Heart left ventricle (tissue), 16 donors: ENCODE measurements at regions not wholly inside any gene's neighbourhood (a gene's known extent, or its start where the extent isn't known, plus 50 kb on each side); places are given as distances from the start of the nearest gene placed in this dataset.
A peak's percentile ranks its signal among the peaks of the same experiment; 100 is the strongest.

ENCODE experiments used
- ATAC-seq, 4 donors: fragments of 200-7000 bp; cut with Tn5 transposase; one replicate each; pipeline ENCODE4 v1.9.1; 2020 to 2022; ENCODE audit warnings: moderate library complexity in 4 of 4, mild to moderate bottlenecking in 3 of 4, moderate number of reproducible peaks in 1 of 4
- DNase-seq, 5 donors: peaks; one replicate each; pipeline ENCODE4 v3.0.0-alpha.2; 2020
- H3K27ac ChIP-seq, 12 donors: fragments of 200-600 bp; sonication (generic) in 4 of 12; one replicate each; pipeline versions ENCODE4 v1.5.0 to v1.8.0; 2016 to 2022; ENCODE audit warnings: mild to moderate bottlenecking in 2 of 12
- H3K27me3 ChIP-seq, 9 donors: fragments of 200-600 bp; sonication (generic) in 2 of 9; one replicate each; pipeline versions ENCODE4 v1.5.1 to v1.8.0; 2016 to 2022; ENCODE audit warnings: mild to moderate bottlenecking in 3 of 9
- H3K36me3 ChIP-seq, 9 donors: fragments of 200-600 bp; sonication (generic) in 2 of 9; one replicate each; pipeline versions ENCODE4 v1.5.0 to v1.8.0; 2018 to 2022; ENCODE audit warnings: mild to moderate bottlenecking in 2 of 9
- H3K4me1 ChIP-seq, 12 donors: fragments of 200-600 bp; sonication (generic) in 4 of 12; one replicate each; pipeline versions ENCODE4 v1.5.0 to v1.8.0; 2016 to 2022; ENCODE audit warnings: mild to moderate bottlenecking in 3 of 12
- H3K4me3 ChIP-seq, 12 donors: fragments of 200-600 bp; sonication (generic) in 4 of 12; one replicate each; pipeline versions ENCODE4 v1.5.0 to v1.8.0; 2017 to 2022; ENCODE audit warnings: mild to moderate bottlenecking in 9 of 12, moderate library complexity in 4 of 12
- H3K9me3 ChIP-seq, 12 donors: fragments of 200-600 bp; sonication (generic) in 4 of 12; one replicate each; pipeline versions ENCODE4 v1.5.0 to v1.8.0; 2016 to 2022; ENCODE audit warnings: mild to moderate bottlenecking in 1 of 12
- POLR2A ChIP-seq, 2 donors: fragments of 450-650 bp; IDR thresholded peaks; one replicate each; pipeline ENCODE4 v1.6.1; 2017; ENCODE audit warnings: antibody characterized with exemption in 2 of 2, mild to moderate bottlenecking in 2 of 2, moderate library complexity in 2 of 2
- WGBS, 4 donors: extraction: QIAGEN DNeasy Blood & Tissue Kit in 2 of 4; methylation state at CpG; one replicate each; pipeline versions ENCODE4 v1.1.5 to v1.1.7; 2013 to 2018; 5-methylcytosine and 5-hydroxymethylcytosine counted together
- intact Hi-C, 10 donors: fragments of 100-400 bp; cut with DNase I; formaldehyde crosslinking; loops; one replicate each; pipeline versions ENCODE4 v1.11.1 to v1.14.2; 2022
- TF ChIP-seq, protein P1 (sequence below), 12 donors: fragments of 200-600 bp; sonication (generic) in 4 of 12; IDR thresholded peaks; one replicate each; pipeline versions ENCODE4 v1.5.0 to v1.8.0; 2018 to 2022; ENCODE audit warnings: antibody characterized with exemption in 12 of 12, mild to moderate bottlenecking in 5 of 12
- donor health status: ischemic (EF 13 %, LVEDD 7.1; RV severe dilation, severe dysfunction).
- donor health status: healthy with polysubstance abuse.
- donor health status: DM: no; HTN: yes; CAD: no.
- donor health status: DM: no; HTN: no; CAD: no.
- donor health status: ischemic (EF 25% LVEDD 6.9; RV normal size, moderate dysfunction).
- donor health status: ischemic (EF 25% LVEDD 5.7; RV mildly dilated, moderate dysfunction).
- donor health status: healthy.
- donor health status: DM: yes; HTN: yes; CAD: no.
- donor health status: ischemic (EF 35%, LVEDD 5.7; RV mildly dilated, moderate dysfunction).
- donor health status: nonischemic (EF 11% LVEDD 7.7; RV severe dilation, severe dysfunction).
- donor health status: DM: yes; HTN: yes; CAD: no.
- donor health status: PGD.
- donor health status: ischemic (EF 29% LVEDD 5.4; RV normal size, mild dysfunction).
- donor health status: nonischemic (EF 23%, LVEDD 6.1; RV moderate dilation, normal function).

GRCh38 chr13:73981595-73981994 is 152.6 kb downstream of the KLF12 start:
- DNase-seq (no peak), ATAC-seq (no peak)
- intact Hi-C loops, result loop anchor here in 1 of 10 donors (5.0 kb wide), 1 partner anchor 99 kb away; no protein-coding TSS in a partner anchor
- TF ChIP-seq POLR2A (IDR thresholded peaks at IDR 0.05), result no peak
- TF ChIP-seq, protein P1, sequence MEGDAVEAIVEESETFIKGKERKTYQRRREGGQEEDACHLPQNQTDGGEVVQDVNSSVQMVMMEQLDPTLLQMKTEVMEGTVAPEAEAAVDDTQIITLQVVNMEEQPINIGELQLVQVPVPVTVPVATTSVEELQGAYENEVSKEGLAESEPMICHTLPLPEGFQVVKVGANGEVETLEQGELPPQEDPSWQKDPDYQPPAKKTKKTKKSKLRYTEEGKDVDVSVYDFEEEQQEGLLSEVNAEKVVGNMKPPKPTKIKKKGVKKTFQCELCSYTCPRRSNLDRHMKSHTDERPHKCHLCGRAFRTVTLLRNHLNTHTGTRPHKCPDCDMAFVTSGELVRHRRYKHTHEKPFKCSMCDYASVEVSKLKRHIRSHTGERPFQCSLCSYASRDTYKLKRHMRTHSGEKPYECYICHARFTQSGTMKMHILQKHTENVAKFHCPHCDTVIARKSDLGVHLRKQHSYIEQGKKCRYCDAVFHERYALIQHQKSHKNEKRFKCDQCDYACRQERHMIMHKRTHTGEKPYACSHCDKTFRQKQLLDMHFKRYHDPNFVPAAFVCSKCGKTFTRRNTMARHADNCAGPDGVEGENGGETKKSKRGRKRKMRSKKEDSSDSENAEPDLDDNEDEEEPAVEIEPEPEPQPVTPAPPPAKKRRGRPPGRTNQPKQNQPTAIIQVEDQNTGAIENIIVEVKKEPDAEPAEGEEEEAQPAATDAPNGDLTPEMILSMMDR (IDR thresholded peaks at IDR 0.05), result no peak
- Histone ChIP-seq H3K27ac (no peak overlapping the region), H3K36me3 (no peaks in the 10 kb centered on the region), H3K4me3 (no peak overlapping the region), H3K4me1 (peaks cover 0 to 57% (median 41%) of the 10 kb centered on the region in 12 donors), H3K9me3 (no peaks in the 10 kb centered on the region), H3K27me3 (no peaks in the 10 kb centered on the region)
- WGBS, 4 donors, result 40 to 50% (median 42%) methylated on average over 4 of the region's 4 CpGs

GRCh38 chr13:73975767-73976166 is 158.4 kb downstream of the KLF12 start:
- intact Hi-C loops, result loop anchor here in 1 of 10 donors (10.0 kb wide), 1 partner anchor 159 kb away; the partner anchor contains the start of gene KLF12
- no peak overlapping the region for H3K4me3 ChIP-seq
- no peak overlapping the region for H3K27ac ChIP-seq
- H3K4me1 ChIP-seq, result peaks cover 0 to 31% (median 9%) of the 10 kb centered on the region in 12 donors
- WGBS, 4 donors, result 96 to 98% (median 97%) methylated on average over 4 of the region's 4 CpGs
- no peaks in the 10 kb centered on the region for H3K36me3 ChIP-seq
- ATAC-seq (no peak), DNase-seq (no peak)
- TF ChIP-seq, protein P1 (IDR thresholded peaks at IDR 0.05), result no peak
- TF ChIP-seq POLR2A (IDR thresholded peaks at IDR 0.05), result no peak
- peaks cover 0 to 8% (median 0%) of the 10 kb centered on the region in 12 donors for H3K9me3 ChIP-seq
- H3K27me3 ChIP-seq, result no peaks in the 10 kb centered on the region

GRCh38 chr13:73974051-73974450 is 160.2 kb downstream of the KLF12 start:
- Histone ChIP-seq H3K4me3 (no peak overlapping the region), H3K36me3 (no peaks in the 10 kb centered on the region), H3K27me3 (no peaks in the 10 kb centered on the region), H3K27ac (peak overlapping the region in 1 of 12 donors; percentile 19), H3K9me3 (peaks cover 0 to 8% (median 0%) of the 10 kb centered on the region in 12 donors), H3K4me1 (peaks cover 0 to 48% (median 15%) of the 10 kb centered on the region in 12 donors)
- 52 to 67% (median 59%) methylated on average over 2 of the region's 2 CpGs for WGBS, 4 donors
- no peak for TF ChIP-seq POLR2A (IDR thresholded peaks at IDR 0.05)
- TF ChIP-seq, protein P1 (IDR thresholded peaks at IDR 0.05), result no peak
- no peak for DNase-seq
- intact Hi-C loops, result loop anchor here in 1 of 10 donors (10.0 kb wide), 1 partner anchor 161 kb away; the partner anchor contains the start of gene KLF12
- ATAC-seq, result no peak

DNA sequence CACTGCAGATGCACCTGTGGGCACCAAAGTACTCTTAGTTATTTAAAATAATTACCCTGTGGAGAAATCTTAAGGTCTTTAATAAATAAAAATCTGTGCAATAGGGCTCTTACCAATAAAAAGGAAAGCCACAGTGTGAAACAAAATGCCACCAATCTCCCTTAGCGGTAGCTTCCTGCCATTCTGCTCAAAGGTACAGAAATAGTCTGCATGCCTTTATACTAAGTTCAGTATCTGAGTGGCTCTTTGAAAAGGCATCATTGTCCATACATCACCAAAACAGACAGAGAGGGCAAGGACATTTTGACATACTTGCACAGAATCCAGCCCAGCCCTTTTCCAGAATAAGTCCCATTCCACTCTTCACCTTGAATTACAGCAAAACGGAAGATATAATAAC is 161.0 kb downstream of the KLF12 start:
- peaks cover 0 to 8% (median 0%) of the 10 kb centered on the region in 12 donors for H3K9me3 ChIP-seq
- no peak for TF ChIP-seq POLR2A (IDR thresholded peaks at IDR 0.05)
- TF ChIP-seq, protein P1 (IDR thresholded peaks at IDR 0.05), result no peak
- 89 to 94% (median 91%) methylated on average over 2 of the region's 2 CpGs for WGBS, 4 donors
- H3K36me3 ChIP-seq, result no peaks in the 10 kb centered on the region
- H3K4me3 ChIP-seq, result no peak overlapping the region
- peak overlapping the region in 2 of 12 donors; percentile 3 to 19 for H3K27ac ChIP-seq
- H3K27me3 ChIP-seq, result no peaks in the 10 kb centered on the region
- peaks cover 0 to 56% (median 15%) of the 10 kb centered on the region in 12 donors for H3K4me1 ChIP-seq
- no peak for DNase-seq
- intact Hi-C loops, result loop anchor here in 1 of 10 donors (10.0 kb wide), 1 partner anchor 162 kb away; the partner anchor contains the start of gene KLF12
- no peak for ATAC-seq
